Colonic mucosa (tissue), 4 donors: ENCODE measurements at regions not wholly inside any gene's neighbourhood (a gene's known extent, or its start where the extent isn't known, plus 50 kb on each side); places are given as distances from the start of the nearest gene placed in this dataset.

Experiments
- DNase-seq: peaks from one replicate; pipeline ENCODE4 v3.0.0-alpha.2; 2020
- H3K27ac ChIP-seq: fragments of 200-600 bp; one replicate; pipeline ENCODE4 v1.8.0; 2021
- H3K27me3 ChIP-seq: fragments of 200-600 bp; one replicate; pipeline ENCODE4 v1.8.0; 2021
- H3K36me3 ChIP-seq: fragments of 200-600 bp; one replicate; pipeline ENCODE4 v1.8.0; 2021
- H3K4me1 ChIP-seq: fragments of 200-600 bp; one replicate; pipeline ENCODE4 v1.8.0; 2021; ENCODE audit warnings: mild to moderate bottlenecking
- H3K4me3 ChIP-seq: fragments of 200-600 bp; one replicate; pipeline ENCODE4 v1.8.0; 2021
- H3K9ac ChIP-seq, 2 donors: one replicate each; pipeline ENCODE4 v1.7.0; 2013; ENCODE audit warnings: control low read depth in 2 of 2, low read depth in 2 of 2, low read length in 2 of 2
- H3K9me3 ChIP-seq: fragments of 200-600 bp; one replicate; pipeline ENCODE4 v1.8.0; 2021
- intact Hi-C: fragments of 100-400 bp; cut with DNase I; formaldehyde crosslinking; loops from one replicate; pipeline ENCODE4 v1.14.1; 2022
- TF ChIP-seq, protein P1 (sequence below): fragments of 200-600 bp; IDR thresholded peaks from one replicate; pipeline ENCODE4 v1.8.0; 2022; ENCODE audit warnings: antibody characterized with exemption, mild to moderate bottlenecking
- donor health status: healthy.
- donor health status: DM: no; HTN: no; CAD: no.
- donor health status: DM: no; HTN: no; CAD: no.

GRCh38 chr7:32275216-32276009, 205.2 kb upstream of the PDE1C start:
- TF ChIP-seq, protein P1, sequence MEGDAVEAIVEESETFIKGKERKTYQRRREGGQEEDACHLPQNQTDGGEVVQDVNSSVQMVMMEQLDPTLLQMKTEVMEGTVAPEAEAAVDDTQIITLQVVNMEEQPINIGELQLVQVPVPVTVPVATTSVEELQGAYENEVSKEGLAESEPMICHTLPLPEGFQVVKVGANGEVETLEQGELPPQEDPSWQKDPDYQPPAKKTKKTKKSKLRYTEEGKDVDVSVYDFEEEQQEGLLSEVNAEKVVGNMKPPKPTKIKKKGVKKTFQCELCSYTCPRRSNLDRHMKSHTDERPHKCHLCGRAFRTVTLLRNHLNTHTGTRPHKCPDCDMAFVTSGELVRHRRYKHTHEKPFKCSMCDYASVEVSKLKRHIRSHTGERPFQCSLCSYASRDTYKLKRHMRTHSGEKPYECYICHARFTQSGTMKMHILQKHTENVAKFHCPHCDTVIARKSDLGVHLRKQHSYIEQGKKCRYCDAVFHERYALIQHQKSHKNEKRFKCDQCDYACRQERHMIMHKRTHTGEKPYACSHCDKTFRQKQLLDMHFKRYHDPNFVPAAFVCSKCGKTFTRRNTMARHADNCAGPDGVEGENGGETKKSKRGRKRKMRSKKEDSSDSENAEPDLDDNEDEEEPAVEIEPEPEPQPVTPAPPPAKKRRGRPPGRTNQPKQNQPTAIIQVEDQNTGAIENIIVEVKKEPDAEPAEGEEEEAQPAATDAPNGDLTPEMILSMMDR = no peak
- Histone ChIP-seq H3K9me3 (no peaks in the 10 kb centered on the region), H3K27me3 (no peaks in the 10 kb centered on the region), H3K4me1 (no peaks in the 10 kb centered on the region), H3K4me3 (no peak overlapping the region), H3K36me3 (no peaks in the 10 kb centered on the region), H3K9ac (no peak overlapping the region), H3K27ac (no peak overlapping the region)
- DNase-seq = no peak
- intact Hi-C loops = no loop called here

DNA sequence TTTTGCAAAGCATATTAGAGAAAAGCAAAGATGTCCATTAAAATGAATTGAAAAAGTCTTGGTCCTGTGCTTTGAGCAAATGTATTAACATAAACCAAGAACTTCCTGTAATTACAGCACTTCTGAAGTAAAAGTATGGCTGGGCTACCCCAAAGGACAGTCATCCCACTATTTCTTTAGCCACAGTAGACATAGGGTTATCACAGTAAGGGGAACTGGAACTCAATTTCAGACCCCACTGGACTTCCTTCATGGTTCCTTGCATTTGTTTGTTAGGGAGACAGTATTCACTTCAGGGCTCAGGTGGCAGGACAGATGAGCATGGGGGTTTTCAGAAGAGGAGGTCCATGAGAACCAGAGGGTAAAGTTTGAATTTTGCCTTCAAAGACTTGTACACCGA, 203.1 kb upstream of the PDE1C start:
- Histone ChIP-seq H3K36me3 (no peaks in the 10 kb centered on the region), H3K9ac (no peak overlapping the region), H3K4me1 (no peaks in the 10 kb centered on the region), H3K27me3 (no peaks in the 10 kb centered on the region), H3K27ac (no peak overlapping the region), H3K4me3 (no peak overlapping the region), H3K9me3 (no peaks in the 10 kb centered on the region)
- intact Hi-C loops = no loop called here
- TF ChIP-seq, protein P1 = no peak
- no peak for DNase-seq

DNA sequence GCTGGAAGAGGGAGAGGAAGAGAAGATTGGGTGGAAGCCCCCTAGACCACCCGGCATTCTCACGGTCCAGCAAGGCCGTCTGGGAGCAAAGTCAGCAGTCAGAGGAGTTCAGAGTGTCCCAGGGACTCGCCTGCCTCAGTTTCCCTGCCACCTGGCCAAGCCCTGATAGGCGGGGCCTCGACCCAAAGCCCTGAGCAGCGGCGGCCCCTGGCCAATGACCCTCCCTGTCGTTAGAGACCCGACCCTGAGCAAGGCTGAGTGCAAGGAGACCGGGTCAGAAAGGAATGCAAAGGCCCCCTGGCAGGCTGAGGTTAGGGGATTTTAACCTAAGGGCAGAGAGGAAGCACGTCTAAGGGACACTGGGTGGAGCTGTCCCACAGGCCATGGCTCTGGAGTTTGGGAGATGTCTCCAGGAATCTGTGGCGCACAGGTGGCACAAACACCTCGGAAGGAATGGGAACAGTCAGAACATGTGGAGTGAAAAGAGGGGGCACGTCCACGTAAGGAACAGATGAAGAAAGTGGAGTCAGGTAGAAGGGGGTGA, 196.8 kb upstream of the PDE1C start:
- no peak overlapping the region for H3K27ac ChIP-seq
- H3K4me1 ChIP-seq = no peaks in the 10 kb centered on the region
- H3K9me3 ChIP-seq = no peaks in the 10 kb centered on the region
- no peaks in the 10 kb centered on the region for H3K36me3 ChIP-seq
- TF ChIP-seq, protein P1 = no peak
- no peak overlapping the region for H3K9ac ChIP-seq
- no peaks in the 10 kb centered on the region for H3K27me3 ChIP-seq
- H3K4me3 ChIP-seq = no peak overlapping the region
- no peak for DNase-seq
- intact Hi-C loops = no loop called here

GRCh38 chr7:32264702-32265284, 194.6 kb upstream of the PDE1C start:
- no peak for DNase-seq
- Histone ChIP-seq H3K4me1 (no peaks in the 10 kb centered on the region), H3K27ac (no peak overlapping the region), H3K9ac (no peak overlapping the region), H3K4me3 (no peak overlapping the region), H3K27me3 (no peaks in the 10 kb centered on the region), H3K36me3 (no peaks in the 10 kb centered on the region), H3K9me3 (no peaks in the 10 kb centered on the region)
- intact Hi-C loops = no loop called here
- TF ChIP-seq, protein P1 = no peak

- DNase-seq = no peak
- no peaks in the 10 kb centered on the region for H3K36me3 ChIP-seq
- intact Hi-C loops = no loop called here
These were observed 193.4 kb upstream of the PDE1C start for GRCh38 chr7:32263611-32264010.

More at GRCh38 chr7:32263611-32264010, 193.4 kb upstream of the PDE1C start:
- Histone ChIP-seq H3K27me3 (no peaks in the 10 kb centered on the region), H3K9ac (no peak overlapping the region), H3K4me1 (no peaks in the 10 kb centered on the region), H3K4me3 (no peak overlapping the region), H3K27ac (no peak overlapping the region), H3K9me3 (no peaks in the 10 kb centered on the region)
- TF ChIP-seq, protein P1 = no peak
